ENCODE measurements at regions not wholly inside any gene's neighbourhood (a gene's known extent, or its start where the extent isn't known, plus 50 kb on each side); places are given as distances from the start of the nearest gene placed in this dataset.

DNA sequence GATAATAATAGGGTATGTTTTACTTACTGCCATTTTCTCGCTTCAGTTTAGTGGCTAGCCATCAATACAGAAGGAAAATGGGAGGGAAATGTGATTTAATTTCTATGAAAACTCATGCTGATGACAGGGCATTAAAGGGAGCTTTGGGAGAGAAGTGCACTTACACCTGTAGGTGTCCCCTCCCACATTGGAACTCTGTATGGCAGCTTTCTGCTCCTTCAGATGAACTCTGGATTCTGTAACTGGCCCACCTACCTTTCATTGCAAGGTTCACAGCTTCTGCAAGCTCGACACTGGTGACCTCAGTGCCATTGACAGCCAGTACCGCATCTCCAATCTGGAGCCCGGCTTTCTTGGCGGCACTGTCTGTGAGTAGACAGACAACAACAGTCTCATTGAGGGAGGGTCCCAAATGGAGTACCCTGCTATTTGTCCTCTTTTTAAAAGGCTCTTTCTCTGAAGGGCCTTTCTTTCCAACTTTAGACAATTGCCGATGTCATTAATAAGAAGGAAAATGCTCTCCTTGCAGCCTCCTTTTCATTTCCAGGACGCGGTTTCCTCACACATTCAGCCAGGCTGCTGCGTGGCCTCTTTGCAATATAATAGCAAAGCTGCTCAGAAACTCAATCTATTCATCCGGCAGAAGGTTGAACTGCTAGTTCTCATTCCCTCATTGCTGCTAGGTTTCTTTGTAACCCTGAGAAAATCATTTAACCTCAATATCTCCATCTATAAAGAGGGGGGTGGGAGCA lies 63.6 kb downstream of the NUDT12 start:
- DNase-seq (ENCODE audit: low spot score in 2 of 2) (no peak), FAIRE-seq (no peak)

DNA sequence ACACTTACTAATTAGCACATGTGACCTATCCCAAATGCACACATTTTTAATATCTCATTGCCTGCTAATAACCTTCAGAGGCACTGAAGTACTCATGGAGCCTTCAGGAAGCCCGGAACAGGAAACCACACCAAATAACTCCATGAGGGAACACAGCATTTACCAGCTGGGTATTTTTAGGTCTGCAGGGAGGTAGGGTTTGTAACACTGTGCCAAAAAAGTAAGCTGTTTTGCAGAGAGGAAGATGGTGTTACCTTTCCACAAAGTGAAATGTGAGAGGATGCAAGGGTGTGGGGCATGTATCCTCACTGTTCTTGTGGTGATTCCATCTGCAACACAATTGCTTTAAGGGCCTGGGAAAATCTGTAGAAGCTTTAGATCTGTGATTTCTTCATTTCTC lies 64.4 kb downstream of the NUDT12 start:
- DNase-seq (ENCODE audit: low spot score in 2 of 2) (no peak), FAIRE-seq (no peak)

DNA sequence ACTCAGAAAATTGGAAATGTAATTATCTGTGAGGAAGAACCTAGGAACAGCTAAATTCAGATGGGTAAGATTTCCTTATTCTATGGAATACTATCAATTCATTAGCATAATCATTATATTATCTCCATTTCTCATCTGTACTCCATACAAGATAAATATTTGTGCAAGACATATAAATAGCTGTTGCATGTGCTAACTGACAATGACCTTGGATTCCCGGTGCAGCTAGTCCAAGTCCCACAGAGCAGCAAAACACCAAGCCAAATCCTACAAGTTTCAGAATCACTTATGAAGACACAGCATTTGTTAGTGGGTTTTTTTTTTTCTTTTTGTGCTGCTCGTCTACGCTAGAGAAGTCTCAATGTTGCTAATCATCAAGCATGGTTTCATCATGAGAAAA lies 64.8 kb downstream of the NUDT12 start:
- FAIRE-seq (no peak), DNase-seq (ENCODE audit: low spot score in 2 of 2) (no peak)

DNA sequence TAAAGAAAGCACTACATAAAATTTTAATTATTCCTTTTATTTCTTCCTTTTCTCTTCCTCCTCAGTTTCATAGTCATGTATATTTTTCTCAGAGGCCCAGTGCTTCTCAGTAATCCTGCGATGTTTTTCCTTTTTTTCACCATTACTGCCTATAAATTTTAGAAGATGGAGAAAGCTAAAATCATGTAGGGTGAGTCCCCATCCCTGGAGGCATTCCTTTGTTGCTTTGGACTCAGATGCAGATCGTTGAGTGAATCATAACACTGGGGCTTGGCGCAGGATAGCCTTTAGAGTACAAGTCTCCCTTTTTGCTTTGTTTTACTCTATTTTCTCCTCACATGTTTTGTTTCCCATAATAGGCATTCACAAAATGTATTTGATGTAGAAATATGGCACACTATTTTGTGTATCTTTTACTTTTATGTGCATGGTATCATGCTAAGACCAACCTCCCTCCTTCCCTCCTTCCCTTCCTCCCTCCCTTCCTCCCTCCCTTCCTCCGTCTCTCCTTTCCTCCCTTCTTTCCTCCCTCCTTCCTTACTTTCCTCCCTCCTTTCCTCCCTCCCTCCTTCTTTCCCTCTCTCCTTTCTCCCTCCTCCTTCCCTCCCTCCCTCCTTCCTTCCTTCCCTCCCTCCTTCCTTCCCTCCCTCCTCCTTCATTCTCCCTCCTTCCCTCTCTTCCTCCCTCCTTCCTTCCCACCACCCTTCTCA lies 72.4 kb downstream of the NUDT12 start:
- DNase-seq (ENCODE audit: low spot score in 2 of 2), result no peak

DNA sequence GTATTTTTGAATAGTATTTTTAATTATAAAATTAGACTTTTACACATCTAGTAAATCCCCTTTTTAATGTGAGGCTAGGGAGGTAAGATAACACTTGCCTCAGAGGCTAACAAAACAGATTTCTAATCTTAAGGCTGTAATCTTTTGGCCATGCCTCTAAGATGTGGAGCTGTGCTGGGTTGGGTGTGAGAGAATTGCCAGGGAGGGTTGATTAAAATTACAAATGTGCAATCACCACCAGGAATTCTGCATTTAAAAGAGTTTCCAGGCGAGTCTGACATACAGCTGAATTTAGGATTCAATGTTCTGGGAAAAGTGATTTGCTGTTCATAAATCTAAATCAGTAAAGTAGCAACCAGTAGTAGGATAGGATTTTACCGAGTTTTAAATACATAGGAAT lies 73.3 kb downstream of the NUDT12 start:
- DNase-seq (ENCODE audit: low spot score in 2 of 2) (no peak), FAIRE-seq (no peak)

More for the DNA sequence above, 72.4 kb downstream of the NUDT12 start:
- no peak for FAIRE-seq

DNA sequence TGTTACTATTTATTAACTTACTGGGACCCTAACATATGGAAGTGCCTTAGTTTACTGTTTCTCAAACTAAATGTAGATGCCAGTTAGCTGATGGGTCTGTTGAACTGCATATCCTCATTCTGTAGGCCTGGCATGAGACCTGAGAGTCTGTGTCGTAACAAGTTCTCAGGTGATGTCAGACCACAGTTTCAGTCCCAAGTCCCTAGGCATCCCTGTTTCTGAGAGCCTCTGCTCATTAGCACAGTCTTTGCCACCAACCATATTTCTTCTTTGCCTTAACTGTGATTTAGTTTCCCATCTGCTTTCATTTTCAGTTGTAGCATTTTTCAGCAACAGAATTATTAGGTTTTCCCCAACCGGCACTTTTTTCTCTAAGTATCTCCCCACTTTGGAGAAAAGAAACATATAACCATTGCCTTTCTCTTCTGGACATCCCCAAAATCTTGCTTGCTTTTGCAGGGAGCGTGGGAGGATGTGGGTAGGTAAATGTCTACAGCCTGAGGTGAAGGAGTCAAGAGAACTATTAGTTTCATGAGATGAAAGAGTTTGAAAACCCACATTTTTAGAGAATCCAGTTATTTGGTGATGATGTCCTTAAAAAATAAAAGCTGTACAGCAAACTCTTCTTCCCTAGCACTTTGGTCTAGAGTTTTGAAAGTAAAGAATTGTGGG lies 74.6 kb downstream of the NUDT12 start:
- FAIRE-seq (no peak), DNase-seq (ENCODE audit: low spot score in 2 of 2) (no peak)

DNA sequence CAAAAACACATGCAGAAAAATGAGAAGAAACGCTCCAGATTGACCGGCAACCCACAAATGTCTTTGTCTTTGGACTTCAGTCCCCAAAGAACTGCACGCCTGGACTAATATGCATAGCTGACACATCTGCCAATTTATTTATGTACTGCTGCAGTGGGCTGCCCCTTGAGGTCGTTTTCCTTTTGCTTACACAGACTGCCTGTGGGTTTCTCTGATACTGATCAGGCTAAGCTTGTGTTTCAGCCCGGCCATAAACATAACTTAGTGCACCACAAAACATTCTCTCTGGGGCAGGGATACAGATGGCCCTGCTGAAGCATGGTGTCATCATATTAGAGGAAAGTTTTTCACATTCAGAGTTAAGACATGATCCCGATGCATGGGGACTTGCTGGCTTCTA lies 75.4 kb downstream of the NUDT12 start:
- FAIRE-seq, result no peak
- DNase-seq (ENCODE audit: low spot score in 2 of 2), result no peak

DNA sequence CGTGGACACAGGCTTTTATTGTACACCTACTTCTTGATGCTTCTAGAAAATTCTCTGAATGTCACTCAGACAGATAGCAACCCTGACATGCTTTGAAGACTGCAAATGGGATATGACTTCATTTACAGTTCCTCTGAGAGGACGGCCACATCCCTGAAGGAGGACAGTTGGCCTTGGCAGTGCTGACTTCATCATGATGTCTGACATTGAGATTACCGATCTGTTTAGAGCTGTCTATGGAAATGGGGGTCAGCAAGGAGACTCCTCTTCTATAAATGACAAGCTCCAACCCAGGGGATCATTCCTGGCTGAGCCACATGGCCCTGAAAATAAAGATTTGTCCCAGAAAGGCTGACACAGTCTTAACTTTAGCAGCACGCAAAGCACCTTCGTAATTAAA lies 75.8 kb downstream of the NUDT12 start:
- DNase-seq (ENCODE audit: low spot score in 2 of 2), result no peak
- FAIRE-seq, result no peak

DNA sequence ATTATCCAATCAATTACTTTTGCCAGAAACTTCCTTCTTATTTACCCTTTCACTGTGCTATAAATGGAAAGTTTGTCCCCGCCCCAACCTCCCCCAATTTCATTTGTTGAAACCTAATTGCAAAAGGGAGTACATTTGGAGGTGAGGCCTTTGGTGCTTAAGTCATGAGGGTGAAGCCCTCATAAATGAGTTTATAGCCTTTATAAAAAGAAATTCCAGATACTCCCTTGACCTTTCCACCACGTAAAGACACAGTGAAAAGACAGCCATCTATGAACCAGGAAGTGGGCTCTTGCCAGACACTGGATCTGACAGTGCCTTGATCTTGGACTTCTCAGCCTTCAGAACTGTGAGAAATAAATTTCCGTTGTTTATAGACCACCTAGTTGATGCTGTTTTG lies 82.3 kb downstream of the NUDT12 start:
- no peak for DNase-seq (ENCODE audit: low spot score in 2 of 2)
- no peak for FAIRE-seq

DNA sequence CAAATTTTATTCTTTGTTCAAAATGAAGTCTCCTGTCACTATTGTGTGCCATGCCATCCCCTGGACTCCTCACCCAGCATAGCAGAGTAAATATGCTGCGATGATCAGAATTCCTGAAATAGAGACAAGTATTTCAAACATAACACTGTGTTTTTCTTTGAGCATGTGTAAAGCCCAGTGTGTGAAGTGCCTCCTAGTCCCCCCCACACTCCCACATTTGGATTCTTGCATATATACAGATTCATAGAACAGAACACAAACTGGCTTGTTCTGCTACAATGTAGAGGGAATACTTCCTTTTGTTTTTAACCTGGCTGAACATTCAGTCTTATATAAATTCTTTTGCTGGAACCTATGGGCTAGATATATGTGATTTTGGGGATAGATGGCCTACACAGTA lies 84.9 kb downstream of the NUDT12 start:
- FAIRE-seq, result no peak
- DNase-seq (ENCODE audit: low spot score in 2 of 2), result no peak

DNA sequence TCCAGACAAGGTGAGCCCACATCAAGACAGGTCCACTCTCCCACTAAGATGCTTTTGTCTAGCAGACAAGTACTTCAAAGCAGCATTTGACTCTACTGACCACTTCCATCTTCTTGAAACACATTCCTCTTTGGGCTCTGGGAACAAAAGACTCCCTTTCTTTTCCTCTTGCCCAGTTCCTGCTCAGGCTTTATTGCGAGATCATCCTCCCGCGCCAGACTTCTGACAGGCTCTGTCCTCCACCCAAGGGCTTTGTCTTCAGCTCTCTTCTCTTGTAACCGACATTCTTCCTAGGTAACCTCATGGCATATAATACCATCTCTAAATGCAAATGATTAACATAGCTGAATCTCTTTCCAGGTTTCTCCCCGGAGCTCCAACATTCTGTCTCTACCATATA lies 85.8 kb downstream of the NUDT12 start:
- no peak for DNase-seq (ENCODE audit: low spot score in 2 of 2)
- no peak for FAIRE-seq

DNA sequence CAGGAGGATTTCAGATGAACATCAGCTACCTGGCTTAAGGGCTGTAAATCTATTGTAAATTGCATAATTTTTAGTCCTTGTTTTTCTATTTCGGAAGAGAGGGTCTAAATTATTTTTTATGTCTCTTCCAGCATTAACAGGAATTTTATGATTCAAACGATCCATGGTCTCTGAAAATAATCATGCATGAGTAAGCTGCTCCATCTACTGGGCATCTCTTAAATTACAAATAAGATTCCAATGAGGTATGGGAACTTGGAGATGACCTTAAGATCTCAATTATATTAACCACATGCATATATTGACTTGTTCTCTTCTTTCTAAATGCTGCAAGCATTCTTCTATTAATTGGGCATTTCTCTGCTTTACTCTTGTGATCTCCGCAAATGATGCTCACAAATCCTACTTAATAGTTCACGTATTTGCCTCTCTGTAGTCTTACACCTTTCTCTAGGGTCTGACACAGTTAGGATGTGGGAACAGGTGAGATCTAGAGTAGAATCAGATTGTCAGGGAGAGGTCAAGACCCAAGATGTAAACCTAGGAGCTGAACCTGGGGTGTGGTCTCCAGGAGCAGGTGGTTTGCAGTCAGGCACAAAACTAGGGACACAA lies 86.9 kb downstream of the NUDT12 start:
- FAIRE-seq, result peak; percentile 96

DNA sequence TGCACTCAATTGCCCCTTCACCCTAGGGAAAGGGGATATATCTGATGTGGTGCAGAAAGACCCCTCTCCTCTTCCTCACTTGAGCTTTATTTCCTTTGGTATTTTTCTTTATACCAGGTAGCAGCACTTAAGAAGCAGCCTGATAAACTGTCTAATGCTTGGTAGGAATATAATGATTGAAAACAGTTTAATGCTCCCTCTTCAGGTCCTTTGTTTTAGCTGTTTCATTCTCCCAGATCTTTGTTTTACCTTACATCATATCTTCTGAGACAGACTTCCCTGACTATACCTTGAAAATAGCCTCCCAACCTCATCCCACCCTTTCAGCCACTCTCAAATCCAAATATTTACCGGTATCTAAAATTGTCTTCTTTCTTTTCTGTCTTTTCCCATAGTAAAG lies 87.9 kb downstream of the NUDT12 start:
- DNase-seq (ENCODE audit: low spot score in 2 of 2) (no peak), FAIRE-seq (no peak)

More for the DNA sequence above, 86.9 kb downstream of the NUDT12 start:
- peak; percentile 3 to 20 for DNase-seq (ENCODE audit: low spot score in 2 of 2)

DNA sequence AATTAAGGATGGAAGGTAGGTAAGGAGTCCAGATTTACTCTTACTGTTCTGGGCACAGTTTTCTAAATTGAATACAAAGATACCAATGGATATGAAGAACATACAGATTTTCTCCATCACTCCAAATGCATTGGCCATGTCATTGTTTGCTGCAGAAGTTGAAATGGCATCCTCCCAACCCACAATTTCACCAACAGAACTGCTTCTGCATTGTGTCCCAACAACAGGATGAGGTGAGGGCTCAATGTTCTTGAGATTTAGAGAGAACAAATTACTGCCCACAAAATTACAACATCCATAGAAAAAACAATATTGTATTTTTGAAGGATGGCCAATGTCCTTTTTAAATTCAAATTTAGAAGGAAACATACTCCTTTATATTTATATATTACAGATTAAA lies 88.9 kb downstream of the NUDT12 start:
- DNase-seq (ENCODE audit: low spot score in 2 of 2), result no peak
- no peak for FAIRE-seq

DNA sequence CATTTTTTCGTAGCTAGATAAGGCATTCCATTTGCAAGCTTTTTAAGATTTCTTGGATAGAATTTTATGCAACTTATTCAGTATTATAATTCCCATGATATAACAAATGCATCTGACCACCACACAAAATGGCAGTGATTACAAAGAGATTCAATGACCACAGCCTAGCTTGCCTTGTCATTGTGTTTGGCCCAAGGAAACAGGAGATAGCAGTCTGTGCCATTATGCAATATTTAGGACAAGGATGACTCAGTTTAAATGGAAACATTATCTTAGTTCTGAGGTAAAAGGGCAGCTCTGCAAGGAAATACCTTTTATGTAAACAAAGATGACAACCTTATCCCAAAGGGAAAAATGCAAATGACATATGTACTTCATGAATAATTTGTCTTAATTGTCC lies 89.8 kb downstream of the NUDT12 start:
- no peak for DNase-seq (ENCODE audit: low spot score in 2 of 2)
- FAIRE-seq, result no peak

DNA sequence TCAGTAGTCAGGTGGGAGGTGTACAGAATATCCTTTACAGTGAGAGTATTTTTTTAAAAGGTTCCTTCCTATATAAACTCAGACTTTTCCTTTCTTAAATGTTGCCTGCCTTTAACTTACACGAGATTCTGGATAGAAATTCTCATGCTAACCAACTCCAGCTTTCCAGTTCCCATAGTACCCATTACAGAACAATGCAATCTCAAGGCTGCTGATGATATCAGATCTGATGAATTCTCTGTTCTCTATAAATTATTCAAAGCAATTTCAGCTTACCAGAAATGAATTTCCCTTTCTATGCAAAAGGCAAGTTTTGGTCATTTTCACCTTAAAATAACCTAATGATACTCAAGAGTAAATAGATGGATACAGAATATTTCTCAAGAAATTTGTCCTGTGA lies 90.3 kb downstream of the NUDT12 start:
- no peak for FAIRE-seq
- DNase-seq (ENCODE audit: low spot score in 2 of 2), result no peak

DNA sequence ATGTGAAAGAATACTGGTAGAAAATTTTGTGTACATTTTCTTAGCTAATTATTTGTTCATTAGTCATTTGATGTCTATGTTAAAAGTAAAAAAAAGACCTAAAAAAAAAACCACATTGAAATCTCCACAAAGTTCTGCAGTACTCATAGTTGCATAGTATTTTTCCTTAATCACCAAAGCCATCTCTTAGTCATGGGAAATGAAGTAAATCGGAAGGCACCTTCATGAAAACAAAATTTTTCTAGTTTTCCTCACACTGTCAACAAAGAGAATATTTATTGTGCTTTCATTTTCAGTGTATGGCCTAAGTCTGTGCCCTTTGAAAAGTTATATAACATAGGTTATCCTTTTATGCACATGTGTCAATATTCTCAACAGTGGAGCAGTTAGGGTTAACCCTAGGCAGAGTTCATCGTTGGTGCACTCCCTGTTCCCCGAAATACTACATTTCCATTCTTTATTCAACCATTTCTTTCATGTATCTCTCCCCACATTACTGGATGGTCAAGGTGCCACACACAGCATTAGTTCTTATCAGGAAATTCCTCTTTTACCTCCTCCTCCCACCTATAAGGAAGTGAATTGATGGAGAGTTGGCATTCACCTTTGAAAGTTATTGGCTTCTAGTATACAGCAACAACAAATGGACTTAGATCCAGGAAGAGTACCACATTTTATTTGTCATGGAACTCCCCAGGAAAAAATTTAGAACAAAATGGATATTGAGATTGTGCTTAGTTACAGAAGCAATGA lies 93.1 kb downstream of the NUDT12 start:
- FAIRE-seq, result no peak
- DNase-seq (ENCODE audit: low spot score in 2 of 2), result no peak

DNA sequence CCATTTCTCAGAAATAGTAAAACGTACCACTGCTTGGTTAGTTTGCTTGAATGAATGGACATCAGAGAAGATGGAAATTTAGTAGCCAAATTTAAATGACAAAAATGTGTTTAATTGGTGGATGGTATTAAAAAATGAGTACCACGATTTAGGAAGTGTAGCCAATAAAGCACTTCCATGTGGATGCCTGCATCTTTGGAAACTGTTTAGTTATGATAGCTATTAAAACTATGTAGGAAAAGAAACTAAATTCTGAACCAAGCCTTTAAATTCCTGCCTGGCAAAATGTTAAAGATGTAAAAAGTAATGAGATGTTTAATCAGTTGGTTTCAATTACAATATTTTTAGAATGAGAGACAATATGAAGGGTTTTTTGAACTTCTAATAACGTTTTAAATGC lies 94.8 kb downstream of the NUDT12 start:
- no peak for FAIRE-seq
- no peak for DNase-seq (ENCODE audit: low spot score in 2 of 2)

DNA sequence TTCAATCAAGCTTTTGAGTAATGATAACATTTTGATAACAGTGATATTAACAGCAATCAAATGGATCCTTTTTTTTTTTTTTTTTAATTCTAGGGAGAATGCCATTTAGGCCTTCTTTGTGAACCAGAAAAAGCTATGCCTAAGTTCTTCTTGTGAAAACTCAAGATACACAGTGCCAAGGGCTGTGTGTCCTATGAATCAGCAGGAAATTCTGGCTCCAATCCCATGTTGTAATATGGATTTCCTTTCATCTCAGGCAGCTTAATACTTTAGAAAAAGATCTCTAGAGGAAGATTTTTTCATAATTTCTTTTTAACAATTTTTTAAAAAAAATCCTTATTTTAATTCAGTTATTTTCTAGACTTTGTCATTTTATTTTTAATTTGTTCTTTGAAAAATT lies 96.1 kb downstream of the NUDT12 start:
- DNase-seq (ENCODE audit: low spot score in 2 of 2) (no peak), FAIRE-seq (peak; percentile 77)

DNA sequence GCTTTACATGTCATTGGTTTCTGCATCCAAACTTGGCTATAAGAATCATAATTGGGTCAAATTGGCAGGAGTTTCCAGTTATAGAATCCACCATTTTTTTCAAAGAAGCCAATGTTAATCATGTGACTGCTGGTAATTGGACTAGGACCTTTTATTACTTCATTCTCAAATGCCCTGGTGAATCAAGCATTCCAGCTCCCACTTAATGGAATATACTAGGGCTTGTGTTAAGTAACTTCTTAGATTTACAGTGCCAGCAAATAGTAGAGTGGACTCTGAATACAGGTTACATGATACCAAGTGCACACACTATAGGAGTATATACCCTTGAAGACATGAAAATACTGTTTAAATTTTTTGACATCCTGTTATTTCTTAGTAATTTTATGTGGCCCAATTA lies 96.7 kb downstream of the NUDT12 start:
- DNase-seq (ENCODE audit: low spot score in 2 of 2) (no peak), FAIRE-seq (no peak)
